OCI-LY3 (cell line): ENCODE measurements at regions not wholly inside any gene's neighbourhood (a gene's known extent, or its start where the extent isn't known, plus 50 kb on each side); places are given as distances from the start of the nearest gene placed in this dataset.

Experiments used
- H2AFZ ChIP-seq: fragments of 200-600, 300-600 bp; shearing (Covaris generic); 2 replicates; pipeline ENCODE4 v1.6.0; 2014; ENCODE audit warnings: antibody characterized with exemption, low read depth, low read length
- H3K27ac ChIP-seq: fragments of 200-600, 300-600 bp; sonication (generic); 2 replicates; pipeline ENCODE4 v1.5.1; 2014; ENCODE audit warnings: mild to moderate bottlenecking, low read length, moderate library complexity, mixed read lengths
- H3K27me3 ChIP-seq: fragments of 200-600, 300-600 bp; sonication (generic); 2 replicates; pipeline ENCODE4 v1.6.1; 2014; ENCODE audit warnings: low read depth, low read length, mixed read lengths
- H3K36me3 ChIP-seq: fragments of 200-600, 300-600 bp; sonication (generic); replicated peaks from 2 replicates; pipeline ENCODE3; 2014; ENCODE audit warnings: low read depth, low read length, mixed read lengths
- H3K4me1 ChIP-seq: fragments of 300-600, 200-600 bp; sonication (generic); 2 replicates; pipeline ENCODE4 v1.6.1; 2014; ENCODE audit warnings: low read length, mixed read lengths
- H3K4me2 ChIP-seq: fragments of 200-600, 300-600 bp; sonication (generic); 2 replicates; pipeline ENCODE4 v1.6.1; 2014; ENCODE audit warnings: low read length, mixed read lengths
- H3K4me3 ChIP-seq: fragments of 300-600, 200-600 bp; sonication (generic); 2 replicates; pipeline ENCODE4 v1.5.1; 2014; ENCODE audit warnings: antibody characterized with exemption, mild to moderate bottlenecking, low read length, moderate library complexity
- H3K79me2 ChIP-seq: fragments of 300-600, 200-600 bp; shearing (Covaris generic); 2 replicates; pipeline ENCODE4 v1.6.1; 2014; ENCODE audit warnings: mild to moderate bottlenecking, low read length, mixed read lengths
- H3K9ac ChIP-seq: fragments of 300-600, 200-600 bp; shearing (Covaris generic); 2 replicates; pipeline ENCODE4 v1.6.0; 2014; ENCODE audit warnings: mild to moderate bottlenecking, low read length, moderate library complexity
- H3K9me3 ChIP-seq: fragments of 200-600, 300-600 bp; shearing (Covaris generic); 2 replicates; pipeline ENCODE4 v1.6.1; 2014; ENCODE audit warnings: low read length, mixed read lengths; ENCODE audit not compliant: insufficient read depth
- H4K20me1 ChIP-seq: fragments of 200-600, 300-600 bp; sonication (generic); 2 replicates; pipeline ENCODE4 v1.6.1; 2016; ENCODE audit warnings: low read length, mixed read lengths; ENCODE audit not compliant: insufficient read depth
- CTCF ChIP-seq: fragments of 200-600, 300-600 bp; sonication (generic); IDR thresholded peaks from 2 replicates; pipeline ENCODE4 v1.5.1; 2014; ENCODE audit warnings: antibody characterized with exemption, low read length, low read depth
- EZH2phosphoT487 ChIP-seq: fragments of 200-600 bp; shearing (Covaris generic); IDR thresholded peaks from 2 replicates; pipeline ENCODE4 v1.6.1; 2018; ENCODE audit warnings: antibody characterized with exemption, mixed run types, low read depth

- no peak overlapping the region for H3K9ac ChIP-seq
- H3K4me3 ChIP-seq = no peak overlapping the region
- no peaks in the 10 kb centered on the region for H3K9me3 ChIP-seq
- H2AFZ ChIP-seq = no peak overlapping the region
- TF ChIP-seq EZH2phosphoT487 (no peak), CTCF (no peak)
- H3K4me1 ChIP-seq = no peaks in the 10 kb centered on the region
- no peaks in the 10 kb centered on the region for H4K20me1 ChIP-seq
- no peaks in the 10 kb centered on the region for H3K79me2 ChIP-seq
- H3K27ac ChIP-seq = no peak overlapping the region
- H3K4me2 ChIP-seq = no peak overlapping the region
- H3K27me3 ChIP-seq = no peaks in the 10 kb centered on the region
- H3K36me3 ChIP-seq = no peaks in the 10 kb centered on the region
Measured at GRCh38 chr4:59120287-59120814, 2010.2 kb upstream of the IGFBP7 start.

DNA sequence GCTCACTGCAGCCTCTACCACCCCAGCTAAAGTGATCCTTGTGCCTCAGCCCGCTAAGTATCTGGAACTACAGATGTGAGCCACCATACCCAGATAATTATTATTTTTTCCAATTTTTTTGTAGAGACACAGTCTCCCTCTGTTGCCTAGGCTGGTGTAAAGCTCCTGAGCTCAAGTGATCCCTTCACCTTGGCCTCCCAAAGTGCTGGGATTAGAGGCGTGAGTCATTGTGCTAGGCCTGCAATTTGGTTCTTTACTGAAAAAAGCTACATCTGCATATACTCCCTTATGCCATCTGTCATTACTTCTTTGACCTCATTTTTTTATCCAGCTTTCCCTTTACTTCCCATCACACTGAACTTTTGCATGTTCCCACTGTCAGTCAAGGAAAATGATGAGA is 2012.4 kb upstream of the IGFBP7 start:
- no peak overlapping the region for H3K27ac ChIP-seq
- H4K20me1 ChIP-seq = no peaks in the 10 kb centered on the region
- no peaks in the 10 kb centered on the region for H3K36me3 ChIP-seq
- TF ChIP-seq CTCF = no peak
- no peak for TF ChIP-seq EZH2phosphoT487
- no peaks in the 10 kb centered on the region for H3K4me1 ChIP-seq
- no peak overlapping the region for H3K9ac ChIP-seq
- no peak overlapping the region for H3K4me3 ChIP-seq
- H3K9me3 ChIP-seq = no peaks in the 10 kb centered on the region
- no peaks in the 10 kb centered on the region for H3K79me2 ChIP-seq
- no peak overlapping the region for H3K4me2 ChIP-seq
- no peak overlapping the region for H2AFZ ChIP-seq
- H3K27me3 ChIP-seq = no peaks in the 10 kb centered on the region

GRCh38 chr4:59126159-59126558 is 2016.0 kb upstream of the IGFBP7 start:
- no peaks in the 10 kb centered on the region for H3K27me3 ChIP-seq
- no peak overlapping the region for H2AFZ ChIP-seq
- no peaks in the 10 kb centered on the region for H3K79me2 ChIP-seq
- TF ChIP-seq EZH2phosphoT487 (no peak), CTCF (no peak)
- H3K9ac ChIP-seq = no peak overlapping the region
- no peaks in the 10 kb centered on the region for H4K20me1 ChIP-seq
- H3K27ac ChIP-seq = no peak overlapping the region
- no peaks in the 10 kb centered on the region for H3K4me1 ChIP-seq
- no peak overlapping the region for H3K4me3 ChIP-seq
- H3K36me3 ChIP-seq = no peaks in the 10 kb centered on the region
- H3K9me3 ChIP-seq = no peaks in the 10 kb centered on the region
- H3K4me2 ChIP-seq = no peak overlapping the region

DNA sequence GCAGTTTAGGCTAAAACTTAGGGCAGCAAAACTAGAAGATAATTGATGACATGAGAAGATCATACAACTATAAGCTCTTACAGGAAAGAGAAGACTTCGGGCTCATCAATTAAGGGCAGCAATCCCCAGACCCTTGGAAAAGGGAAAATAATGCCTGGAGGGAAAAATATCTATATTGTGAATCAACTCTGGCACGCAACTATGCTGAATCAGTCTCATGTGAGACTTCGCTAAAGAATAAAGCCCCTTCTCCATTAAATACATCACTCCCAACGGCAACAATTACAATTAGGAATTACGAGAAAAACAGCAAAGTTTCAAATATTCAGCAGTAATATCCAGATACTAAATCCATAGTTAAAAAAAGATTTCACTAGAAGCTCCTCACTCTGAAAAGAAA is 2016.8 kb upstream of the IGFBP7 start:
- H3K4me3 ChIP-seq = no peak overlapping the region
- H3K79me2 ChIP-seq = no peaks in the 10 kb centered on the region
- H3K27ac ChIP-seq = no peak overlapping the region
- no peaks in the 10 kb centered on the region for H3K9me3 ChIP-seq
- TF ChIP-seq CTCF (no peak), EZH2phosphoT487 (no peak)
- no peaks in the 10 kb centered on the region for H3K4me1 ChIP-seq
- H4K20me1 ChIP-seq = no peaks in the 10 kb centered on the region
- no peaks in the 10 kb centered on the region for H3K27me3 ChIP-seq
- no peaks in the 10 kb centered on the region for H3K36me3 ChIP-seq
- H3K4me2 ChIP-seq = no peak overlapping the region
- H3K9ac ChIP-seq = no peak overlapping the region
- no peak overlapping the region for H2AFZ ChIP-seq
